Glomerular endothelial cell (primary cell): ENCODE measurements at regions not wholly inside any gene's neighbourhood (a gene's known extent, or its start where the extent isn't known, plus 50 kb on each side); places are given as distances from the start of the nearest gene placed in this dataset.
"Not testable (repeated sequence)": the region's sequence is repeated elsewhere in the genome, so short reads cannot be mapped to it uniquely, and the experiment has no call there.

Experiments
- DNase-seq: peaks from one replicate; pipeline ENCODE4 v3.0.0-alpha.2; 2011; ENCODE audit warnings: low read depth, low spot score; ENCODE audit errors: extremely low read depth

DNA sequence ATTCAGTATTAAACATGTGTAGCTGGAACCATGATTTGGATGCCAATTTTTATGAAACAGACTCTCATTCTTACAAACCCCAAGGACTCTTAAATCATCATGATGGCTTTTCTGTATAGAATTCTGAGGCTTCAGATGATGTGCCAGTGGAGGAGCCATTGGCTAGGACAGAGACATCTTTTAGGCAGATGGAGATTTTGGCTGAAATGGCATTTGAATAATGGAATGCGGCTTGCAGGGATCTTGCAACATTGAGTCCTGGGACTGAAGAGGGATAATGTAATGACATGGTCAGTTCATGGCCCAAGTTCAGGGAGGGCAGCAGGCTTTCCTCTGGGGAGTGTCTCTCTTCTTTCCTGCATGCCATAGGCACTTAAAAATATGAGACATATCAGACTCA lies 172.4 kb downstream of the ABCA8 start:
- DNase-seq, result no peak

DNA sequence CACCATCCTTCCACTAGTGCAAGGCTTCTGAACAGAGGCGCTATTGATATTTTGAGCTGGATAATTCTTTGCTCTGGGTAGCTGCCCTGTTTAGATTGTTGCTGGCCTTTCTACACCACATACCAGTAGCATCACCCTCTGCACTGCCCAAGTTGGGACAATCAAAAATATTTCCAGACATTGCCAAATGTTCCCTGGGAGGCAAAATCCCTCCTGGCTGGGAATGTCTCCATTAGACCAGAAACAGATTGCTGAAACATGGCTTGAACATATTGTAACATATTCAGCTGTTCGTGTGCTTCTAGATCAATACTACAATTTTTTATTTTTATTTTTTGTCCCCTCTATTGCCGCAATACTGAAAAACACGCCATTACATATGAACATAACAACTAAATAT lies 174.6 kb downstream of the ABCA8 start:
- DNase-seq, result no peak

DNA sequence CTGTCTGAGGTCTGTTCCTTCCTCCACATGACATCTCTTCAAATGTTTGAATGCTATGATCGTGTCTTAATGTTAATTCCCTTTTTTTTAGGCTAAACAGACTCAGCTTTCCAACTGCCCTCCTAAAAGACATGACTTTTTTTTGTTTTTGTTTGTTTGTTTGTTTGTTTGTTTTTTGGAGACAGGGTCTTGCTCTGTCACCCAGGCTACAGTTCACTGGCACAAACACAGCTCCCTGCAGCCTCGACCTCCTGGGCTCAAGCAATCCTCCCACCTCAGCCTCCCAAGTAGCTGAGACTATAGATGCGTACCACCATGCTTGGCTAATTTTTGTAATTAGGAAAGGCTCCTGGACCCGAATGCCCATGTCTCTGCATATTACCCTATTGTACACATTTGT lies 176.5 kb downstream of the ABCA8 start:
- no peak for DNase-seq

DNA sequence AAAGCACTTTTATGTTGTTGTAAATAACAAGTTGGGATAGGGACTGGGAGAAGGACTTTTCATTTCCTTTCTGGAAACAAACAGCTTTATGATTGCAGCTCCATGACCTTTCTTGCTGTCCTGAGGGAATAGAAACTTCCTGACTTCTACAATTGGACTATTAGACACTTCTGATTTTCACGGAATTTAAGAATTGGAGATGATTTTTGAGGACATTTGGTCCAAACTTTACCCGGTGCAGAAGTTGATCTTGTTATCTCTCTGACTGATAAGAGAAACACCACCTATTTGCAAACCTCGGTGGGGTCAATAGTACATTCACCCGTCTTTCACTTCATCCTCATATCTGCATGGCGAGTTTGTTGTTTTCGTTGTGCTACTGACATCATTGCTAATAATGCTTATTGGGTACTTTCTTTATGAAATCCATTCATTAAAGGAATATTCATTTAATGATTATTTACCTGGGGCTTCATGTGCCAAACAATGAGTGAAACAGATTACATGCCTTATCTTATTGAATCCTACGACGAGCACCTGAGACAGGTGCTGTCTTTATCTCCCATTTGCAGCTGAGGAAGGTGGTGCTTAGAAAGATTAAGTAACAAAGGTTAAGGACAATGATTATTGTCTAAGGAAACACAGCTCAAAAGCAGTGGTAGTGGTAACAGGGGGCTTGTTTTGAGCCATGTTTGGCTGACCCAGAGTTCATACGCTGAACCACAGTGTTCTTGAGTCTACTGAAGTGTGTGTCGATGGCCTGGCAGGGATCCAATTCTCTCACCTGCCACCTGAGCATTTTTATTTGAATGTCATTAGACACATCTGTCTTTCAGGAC lies 176.9 kb upstream of the FAM20A start:
- no peak for DNase-seq

DNA sequence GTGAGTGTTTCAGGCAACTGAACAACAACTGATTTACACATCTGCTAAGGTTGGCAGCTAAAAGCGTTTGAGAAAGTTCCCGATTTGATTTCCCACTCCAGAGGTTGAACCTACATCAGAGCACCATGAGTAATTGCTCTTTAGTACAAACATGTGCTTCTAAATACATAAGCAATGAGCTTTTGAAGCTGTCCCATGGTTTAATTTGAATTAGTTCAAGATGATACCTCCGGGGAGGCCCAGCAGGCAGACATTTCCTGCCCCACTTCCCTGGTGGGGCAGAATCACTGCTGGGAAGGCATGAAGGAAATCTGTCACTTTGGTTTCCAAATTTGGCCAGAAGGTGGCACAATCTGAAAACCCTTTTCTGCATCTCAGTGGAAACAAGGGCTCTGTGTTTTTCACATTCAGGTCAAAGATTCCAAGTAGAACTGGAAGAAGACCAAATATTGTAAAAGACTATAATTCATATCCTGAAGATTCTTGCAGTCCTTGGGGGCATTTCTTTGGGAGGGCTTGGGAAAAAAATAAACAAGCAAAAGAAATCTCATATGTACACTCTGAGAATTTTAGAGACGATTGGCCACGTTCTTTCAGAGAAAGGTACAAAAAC lies 176.2 kb upstream of the FAM20A start:
- DNase-seq, result peak; percentile 58

DNA sequence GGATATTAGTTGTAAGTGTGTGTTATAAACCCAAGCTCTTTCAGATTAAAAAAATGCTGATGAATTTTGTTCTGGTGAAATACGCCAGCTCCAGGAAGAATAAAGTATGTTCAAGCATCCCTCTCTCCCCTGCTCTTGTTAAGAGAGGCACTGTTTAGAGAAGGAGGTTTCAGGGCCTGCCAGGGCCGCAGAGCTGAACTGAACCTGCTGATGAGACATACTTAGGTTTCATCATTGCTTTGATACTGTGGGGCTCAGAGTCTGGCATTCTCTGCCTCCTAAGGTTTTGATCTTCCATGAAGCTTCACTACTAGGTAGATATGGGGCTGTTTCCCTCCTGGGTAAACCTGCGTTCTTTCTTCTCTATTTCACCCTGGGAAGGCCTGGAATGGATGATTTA lies 175.3 kb upstream of the FAM20A start:
- DNase-seq, result no peak

DNA sequence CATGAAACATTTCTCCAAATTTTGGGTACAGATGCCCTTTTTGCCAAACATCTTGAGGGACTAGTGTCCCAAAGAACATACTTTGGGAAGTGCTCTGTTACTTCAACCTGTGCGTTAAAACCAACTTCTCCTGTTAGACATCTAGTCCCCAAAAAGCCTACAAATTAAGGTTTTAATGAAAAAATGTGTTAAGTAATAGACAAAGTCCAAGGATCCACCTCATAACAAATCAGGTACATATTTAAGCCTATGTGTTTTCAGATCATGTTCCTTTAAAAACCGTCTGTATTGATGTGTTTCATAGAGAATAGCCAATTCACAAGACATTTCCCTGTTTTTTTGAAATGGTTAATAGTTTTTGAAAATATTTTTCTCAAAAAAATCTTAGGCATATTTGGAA lies 174.8 kb upstream of the FAM20A start:
- DNase-seq, result no peak

DNA sequence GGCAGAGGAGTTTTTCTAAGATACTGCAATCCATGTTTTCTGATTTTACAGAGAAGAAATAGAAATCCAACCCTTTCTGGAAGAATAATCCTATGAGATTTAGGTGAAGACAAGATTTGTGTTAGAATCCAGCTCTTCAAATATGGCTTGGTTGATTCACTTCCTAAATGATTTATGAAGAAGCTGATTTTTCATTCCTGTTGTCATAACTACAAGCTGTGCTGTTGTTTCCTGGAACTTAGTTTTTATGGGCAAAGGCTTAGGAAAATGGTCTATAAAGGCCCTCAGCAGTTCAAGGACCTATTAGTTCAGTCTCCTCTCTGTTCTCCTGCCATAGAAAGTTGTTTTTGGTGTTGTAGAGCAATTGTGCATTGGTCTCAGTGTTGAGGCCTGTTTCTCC lies 174.2 kb upstream of the FAM20A start:
- peak; percentile 63 for DNase-seq

DNA sequence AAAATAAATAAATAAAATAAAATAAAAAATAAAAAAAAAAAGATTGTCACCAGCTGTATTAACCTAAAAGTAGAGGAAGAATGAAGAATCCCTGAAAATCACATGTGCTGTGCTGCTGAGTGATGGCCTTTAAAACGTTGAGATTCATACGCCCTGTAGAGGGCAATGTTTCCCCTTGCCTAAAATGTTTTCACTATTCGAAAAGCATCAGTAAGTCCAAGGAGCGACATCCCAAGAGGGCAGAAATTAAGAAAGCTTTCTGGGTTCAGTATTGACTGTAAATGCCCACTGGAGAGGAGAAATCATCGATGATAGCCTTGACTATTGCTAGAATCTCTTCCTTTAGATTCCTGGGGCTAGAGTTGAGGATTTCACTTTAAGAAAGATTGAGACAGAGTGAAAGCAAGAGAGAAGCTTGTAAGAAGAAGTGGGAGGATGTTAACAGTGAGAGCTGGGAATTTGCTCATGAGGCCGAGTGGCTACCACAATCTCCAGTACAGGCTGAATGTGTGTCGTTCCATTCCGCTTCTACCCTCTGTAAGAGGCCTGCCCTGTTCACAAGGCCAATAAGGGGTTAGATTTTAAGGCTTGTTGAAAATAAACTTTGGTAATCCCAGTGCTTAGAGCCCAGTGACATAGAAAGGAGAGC lies 170.8 kb upstream of the FAM20A start:
- peak; percentile 77 for DNase-seq

DNA sequence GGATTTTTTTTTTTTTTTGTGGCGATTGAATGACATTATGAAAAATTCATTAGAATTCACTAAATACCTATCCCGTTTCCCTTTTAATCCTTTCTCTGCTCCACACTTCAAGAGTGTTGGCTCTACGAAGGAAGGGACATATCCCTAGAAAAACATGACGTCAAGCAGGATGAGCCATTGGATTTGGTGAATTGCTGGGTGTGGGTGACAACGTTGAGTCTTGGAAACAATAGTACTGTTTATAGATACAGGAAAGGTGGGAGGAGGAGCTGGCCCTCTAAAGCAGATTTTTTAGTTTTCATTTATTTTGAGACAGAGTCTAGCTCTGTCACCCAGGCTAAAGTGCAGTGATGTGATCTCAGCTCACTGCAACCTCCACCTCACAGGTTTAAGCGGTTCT lies 167.6 kb upstream of the FAM20A start:
- DNase-seq, result no peak

DNA sequence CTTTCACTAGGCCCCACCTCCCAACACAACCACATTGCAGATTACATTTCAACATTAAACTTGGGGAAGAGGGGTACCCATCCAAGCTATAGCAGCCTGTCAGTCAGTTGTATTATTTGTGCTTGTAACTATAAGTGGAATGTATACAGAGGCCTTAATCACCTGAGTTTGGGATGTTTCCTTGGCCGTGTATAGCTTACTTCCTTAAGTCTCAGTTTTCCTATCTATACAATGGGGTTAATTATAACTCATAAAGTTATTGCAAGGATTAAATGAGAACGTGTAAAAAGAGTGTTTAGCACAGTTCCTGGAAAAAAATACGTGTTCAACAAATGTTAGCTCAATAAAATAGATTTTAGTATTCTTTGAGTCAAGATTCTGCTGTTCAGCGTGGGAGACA lies 165.5 kb upstream of the FAM20A start:
- DNase-seq, result no peak

DNA sequence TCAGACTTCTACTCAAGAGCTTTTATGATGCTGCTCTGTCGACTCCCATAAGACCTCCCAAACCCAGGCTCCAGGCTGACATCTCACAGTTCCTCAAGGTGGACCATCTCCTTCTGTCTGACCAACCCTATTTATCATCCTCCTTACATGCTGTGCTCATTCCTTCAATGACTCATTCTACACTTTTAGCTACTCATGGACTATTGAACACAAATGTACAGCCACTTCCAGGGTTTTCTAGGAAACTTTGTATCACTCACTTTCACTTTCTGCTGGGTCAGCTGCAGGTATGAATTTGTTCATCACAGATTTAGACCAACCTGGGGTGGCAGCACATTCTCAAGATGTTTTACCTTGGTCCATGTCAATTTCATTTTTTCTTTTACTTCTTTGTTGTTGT lies 162.4 kb upstream of the FAM20A start:
- DNase-seq, result no peak

DNA sequence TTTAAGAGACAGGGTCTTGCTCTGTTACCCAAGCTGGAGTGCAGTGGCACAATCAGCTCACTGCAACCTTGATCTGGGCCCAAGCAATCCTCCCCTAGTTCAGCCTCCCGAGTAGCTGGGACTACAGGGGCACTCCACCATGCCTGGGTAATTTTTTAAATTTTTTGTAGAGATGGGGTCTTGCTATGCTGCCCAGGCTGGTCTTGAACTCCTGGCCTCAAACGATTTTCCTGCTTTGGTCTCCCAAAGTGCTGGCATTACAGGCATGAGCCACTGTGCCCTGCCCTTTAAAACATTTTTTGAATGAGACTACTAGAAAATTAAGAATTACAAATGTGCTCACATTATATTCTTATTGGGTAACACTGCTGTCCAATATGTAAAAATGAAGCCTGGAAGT lies 161.7 kb upstream of the FAM20A start:
- DNase-seq, result no peak

DNA sequence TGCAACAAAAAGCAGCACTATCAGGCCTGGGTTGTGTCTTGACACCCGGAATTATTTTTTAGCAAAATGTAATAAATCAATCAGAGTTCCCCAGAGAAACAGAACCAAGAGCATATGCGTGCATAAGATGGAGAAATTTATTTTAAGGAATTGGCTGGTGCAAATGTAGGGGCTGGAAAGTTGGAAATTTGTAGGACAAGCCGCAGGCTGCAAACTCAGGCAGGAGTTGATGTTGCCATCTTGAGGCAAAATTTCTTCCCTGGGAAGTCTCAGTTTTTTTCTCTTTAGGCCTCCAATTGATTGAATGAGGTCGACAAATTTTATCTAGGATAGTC lies 158.9 kb upstream of the FAM20A start:
- DNase-seq, result no peak

DNA sequence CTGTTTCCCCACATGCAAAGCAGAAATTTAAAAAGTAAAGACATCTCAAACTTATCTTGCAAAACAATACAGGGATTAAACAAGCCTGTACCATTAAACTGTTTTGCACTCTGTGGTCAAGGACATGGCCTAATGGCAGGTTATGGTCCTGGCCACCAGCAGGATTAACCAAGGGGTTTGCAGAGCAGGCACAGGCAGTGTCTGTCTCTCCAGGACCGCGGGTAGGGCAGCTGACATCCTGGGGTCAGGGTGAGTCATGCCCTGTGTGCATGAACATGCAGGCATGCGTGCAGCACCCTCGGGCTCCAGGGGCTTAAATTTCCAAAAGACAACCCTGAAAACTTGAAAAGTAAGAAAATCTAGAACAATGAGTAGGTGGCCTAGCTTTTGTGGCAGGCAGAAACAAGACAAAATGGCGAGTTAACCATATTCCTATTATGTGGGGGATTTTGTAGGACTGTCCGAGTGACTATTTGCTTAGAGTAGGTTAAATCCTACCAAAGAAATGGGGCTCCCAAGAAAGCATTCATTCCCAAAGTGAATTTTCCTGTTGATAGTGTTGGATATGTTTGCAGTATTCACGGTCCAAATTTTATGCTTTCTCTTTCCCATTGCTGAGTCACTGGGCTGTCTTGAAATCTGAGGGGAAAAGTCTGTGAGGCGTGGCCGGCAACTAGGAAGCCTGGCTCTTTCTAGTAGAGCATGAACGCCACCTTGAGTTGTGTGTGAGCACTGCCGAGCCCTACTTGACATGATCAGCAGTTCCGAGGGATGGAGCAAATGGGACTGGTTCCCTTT lies 158.4 kb upstream of the FAM20A start:
- peak; percentile 81 for DNase-seq

DNA sequence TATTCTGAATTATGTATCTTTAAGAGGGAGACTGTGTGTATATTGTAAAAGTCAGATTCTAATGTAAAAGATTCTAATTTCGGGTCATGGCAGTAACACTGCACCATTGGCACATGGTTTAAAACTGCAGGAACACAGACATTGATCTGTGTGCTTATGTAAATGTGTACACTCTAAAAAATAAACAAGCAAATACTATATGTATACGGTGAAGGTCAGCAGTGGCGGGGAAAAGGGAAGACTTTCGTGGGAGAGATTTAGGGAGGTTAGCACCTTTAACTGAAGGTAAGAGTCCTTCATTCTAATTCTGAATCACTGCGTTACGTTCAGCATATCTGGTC lies 157.8 kb upstream of the FAM20A start:
- DNase-seq, result no peak

DNA sequence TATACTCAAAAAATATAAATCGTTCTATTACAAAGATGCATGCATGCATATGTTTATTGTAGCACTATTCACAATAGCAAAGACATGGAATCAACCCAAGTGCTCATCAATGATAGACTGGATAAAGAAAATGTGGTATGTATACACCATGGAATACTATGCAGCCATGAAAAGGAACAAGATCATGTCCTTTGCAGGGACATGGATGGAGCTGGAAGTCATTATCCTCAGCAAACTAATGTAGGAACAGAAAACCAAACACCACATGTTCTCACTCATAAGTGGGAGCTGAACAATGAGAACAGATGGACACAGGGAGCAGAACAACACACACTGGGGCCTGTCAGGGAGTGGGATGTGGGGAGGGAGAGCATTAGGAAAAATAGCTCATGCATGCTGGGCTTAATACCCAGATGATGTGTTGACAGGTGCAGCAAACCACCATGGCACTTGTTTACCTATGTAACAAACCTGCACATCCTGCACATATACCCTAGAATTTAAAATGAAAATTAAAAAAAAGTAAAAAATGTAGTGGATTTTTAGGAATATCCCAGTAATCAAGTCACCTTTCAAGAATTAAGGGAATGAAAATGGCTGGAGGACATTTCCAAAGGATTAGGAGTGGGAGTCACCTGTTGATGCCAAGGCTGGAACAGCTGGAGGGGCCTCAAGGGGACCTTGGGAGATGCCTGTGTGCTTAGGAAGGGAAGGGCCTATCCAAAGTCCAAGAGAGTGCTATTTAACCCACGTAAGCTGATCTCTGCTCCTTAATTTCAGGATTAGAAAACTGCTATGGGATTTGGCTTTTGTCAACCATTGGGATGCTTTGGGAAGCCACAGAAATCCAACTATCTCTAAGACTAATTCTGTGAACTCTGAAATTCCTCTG lies 156.9 kb upstream of the FAM20A start:
- DNase-seq, result not testable (repeated sequence)

DNA sequence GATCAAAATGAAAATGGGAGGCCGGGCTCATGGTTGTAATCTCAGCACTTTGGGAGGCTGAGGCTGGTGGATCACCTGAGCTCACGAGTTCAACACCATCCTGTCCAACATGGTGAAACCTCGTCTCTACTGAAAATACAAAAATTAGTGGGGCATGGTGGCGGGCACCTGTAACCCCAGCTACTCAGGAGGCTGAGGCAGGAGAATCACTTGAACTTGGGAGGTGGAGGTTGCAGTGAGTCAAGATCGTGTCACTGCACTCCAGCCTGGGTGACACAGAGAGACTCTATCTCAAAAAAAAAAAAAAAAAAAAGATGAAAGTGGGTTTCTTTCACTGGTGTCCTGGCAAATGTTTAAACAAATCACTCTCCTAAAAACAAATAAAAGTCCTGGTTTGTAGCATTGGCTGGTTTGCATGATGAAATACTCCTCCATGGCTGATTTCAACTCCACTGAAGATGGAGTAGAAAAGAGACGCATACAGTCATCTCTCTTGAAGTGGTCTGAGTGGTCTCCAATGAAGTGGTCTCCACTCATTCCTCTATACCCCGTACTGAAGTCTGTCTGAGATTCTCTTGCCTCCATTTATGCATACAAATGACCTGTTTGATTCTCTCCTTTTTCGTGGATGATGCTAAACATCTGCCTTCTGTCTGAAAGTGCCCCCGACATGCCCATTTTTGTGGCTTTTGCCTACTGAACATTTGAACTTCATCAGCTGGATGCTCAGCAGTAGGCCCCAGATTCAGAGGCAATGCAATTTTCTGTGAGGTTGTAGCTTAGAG lies 153.0 kb upstream of the FAM20A start:
- no peak for DNase-seq

DNA sequence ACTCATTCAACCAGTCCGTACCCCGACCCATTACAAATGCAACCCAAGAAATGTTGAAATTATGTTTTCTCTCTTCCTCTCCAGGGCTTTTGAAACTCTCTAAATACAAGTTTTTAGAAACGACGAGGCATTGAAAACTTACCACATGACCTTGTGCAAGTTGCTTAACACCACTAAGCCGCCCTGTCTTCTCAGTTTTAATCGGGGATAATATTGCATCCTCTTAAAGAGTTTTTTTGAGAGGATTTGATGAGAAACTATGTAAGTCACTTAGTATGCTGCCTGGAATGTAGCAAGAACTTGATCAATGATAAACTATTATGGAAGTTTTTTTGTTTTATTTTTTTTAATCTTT lies 149.0 kb upstream of the FAM20A start:
- DNase-seq, result no peak
